ENCODE measurements at regions not wholly inside any gene's neighbourhood (a gene's known extent, or its start where the extent isn't known, plus 50 kb on each side); places are given as distances from the start of the nearest gene placed in this dataset.

GRCh38 chr11:112753706-112754105 is 207.5 kb upstream of the NCAM1 start:
- no peak for TF ChIP-seq CTCF (conservative IDR thresholded peaks at IDR 0.05)
- H3K9me3 Mint-ChIP-seq: no peaks in the 10 kb centered on the region
- no peak for DNase-seq (ENCODE audit: low read depth, low spot score)
- H3K27me3 Mint-ChIP-seq (ENCODE audit: low read depth): no peaks in the 10 kb centered on the region
- no peak overlapping the region for H3K27ac Mint-ChIP-seq (ENCODE audit: unreplicated experiment)
- no peaks in the 10 kb centered on the region for H3K36me3 Mint-ChIP-seq (ENCODE audit: low read depth)
- peaks cover 61% of the 10 kb centered on the region for H3K4me1 Mint-ChIP-seq
- no peak overlapping the region for H3K4me3 Mint-ChIP-seq

- H3K4me1 Mint-ChIP-seq: peaks cover 38% of the 10 kb centered on the region
- no peaks in the 10 kb centered on the region for H3K36me3 Mint-ChIP-seq (ENCODE audit: low read depth)
- no peak for DNase-seq (ENCODE audit: low read depth, low spot score)
- TF ChIP-seq CTCF (conservative IDR thresholded peaks at IDR 0.05): no peak
- no peaks in the 10 kb centered on the region for H3K27me3 Mint-ChIP-seq (ENCODE audit: low read depth)
- H3K9me3 Mint-ChIP-seq: no peaks in the 10 kb centered on the region
- H3K4me3 Mint-ChIP-seq: no peak overlapping the region
- H3K27ac Mint-ChIP-seq (ENCODE audit: unreplicated experiment): no peak overlapping the region
Observed at GRCh38 chr11:112759418-112759817, 201.8 kb upstream of the NCAM1 start.

GRCh38 chr11:112760396-112761059 is 200.7 kb upstream of the NCAM1 start:
- Mint-ChIP-seq H3K27ac (ENCODE audit: unreplicated experiment) (peak overlapping the region; percentile 50), H3K4me1 (peaks cover 36% of the 10 kb centered on the region), H3K36me3 (ENCODE audit: low read depth) (no peaks in the 10 kb centered on the region), H3K4me3 (no peak overlapping the region), H3K27me3 (ENCODE audit: low read depth) (no peaks in the 10 kb centered on the region), H3K9me3 (no peaks in the 10 kb centered on the region)
- TF ChIP-seq CTCF (conservative IDR thresholded peaks at IDR 0.05): no peak
- no peak for DNase-seq (ENCODE audit: low read depth, low spot score)

- Mint-ChIP-seq H3K4me3 (no peak overlapping the region), H3K4me1 (peaks cover 27% of the 10 kb centered on the region), H3K27ac (ENCODE audit: unreplicated experiment) (no peak overlapping the region), H3K27me3 (ENCODE audit: low read depth) (no peaks in the 10 kb centered on the region), H3K36me3 (ENCODE audit: low read depth) (no peaks in the 10 kb centered on the region), H3K9me3 (no peaks in the 10 kb centered on the region)
- TF ChIP-seq CTCF (conservative IDR thresholded peaks at IDR 0.05): no peak
- no peak for DNase-seq (ENCODE audit: low read depth, low spot score)
Observed at GRCh38 chr11:112761911-112762706, 199.1 kb upstream of the NCAM1 start.

GRCh38 chr11:112762707-112763090 is 198.5 kb upstream of the NCAM1 start:
- Mint-ChIP-seq H3K4me1 (peaks cover 21% of the 10 kb centered on the region), H3K27ac (ENCODE audit: unreplicated experiment) (no peak overlapping the region), H3K4me3 (no peak overlapping the region), H3K27me3 (ENCODE audit: low read depth) (no peaks in the 10 kb centered on the region), H3K9me3 (no peaks in the 10 kb centered on the region), H3K36me3 (ENCODE audit: low read depth) (no peaks in the 10 kb centered on the region)
- TF ChIP-seq CTCF (conservative IDR thresholded peaks at IDR 0.05): no peak
- no peak for DNase-seq (ENCODE audit: low read depth, low spot score)

Measured in neural crest cell (in vitro differentiated cells).